ENCODE measurements at regions not wholly inside any gene's neighbourhood (a gene's known extent, or its start where the extent isn't known, plus 50 kb on each side); places are given as distances from the start of the nearest gene placed in this dataset.

DNA sequence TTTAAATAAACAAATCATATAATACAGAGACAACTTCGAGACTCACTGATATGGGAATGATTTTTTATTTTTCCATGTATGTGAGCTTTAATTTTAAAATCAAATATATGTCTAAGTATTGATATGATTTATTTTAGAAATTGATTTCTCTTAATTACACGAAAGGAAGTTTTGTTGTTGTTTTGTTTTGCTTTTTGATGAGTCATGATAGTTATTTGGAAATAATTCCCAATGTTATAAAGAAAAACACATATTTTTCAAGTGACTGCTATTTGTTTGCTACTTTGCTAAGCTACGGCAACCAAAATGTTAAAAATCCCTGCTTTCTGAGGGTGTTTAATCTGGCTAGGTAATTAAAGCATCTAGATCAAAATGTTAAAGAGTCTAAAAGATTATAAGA is 2139.4 kb upstream of the TENM3 start:
- H3K27me3 ChIP-seq = no peaks in the 10 kb centered on the region
- DNase-seq (no peak), ATAC-seq (no peak)
- no peaks in the 10 kb centered on the region for H3K36me3 ChIP-seq
- intact Hi-C loops (cut with DNase I) = no loop called here
- no peak for TF ChIP-seq POLR2A (IDR thresholded peaks at IDR 0.05)
- TF ChIP-seq, protein P1, sequence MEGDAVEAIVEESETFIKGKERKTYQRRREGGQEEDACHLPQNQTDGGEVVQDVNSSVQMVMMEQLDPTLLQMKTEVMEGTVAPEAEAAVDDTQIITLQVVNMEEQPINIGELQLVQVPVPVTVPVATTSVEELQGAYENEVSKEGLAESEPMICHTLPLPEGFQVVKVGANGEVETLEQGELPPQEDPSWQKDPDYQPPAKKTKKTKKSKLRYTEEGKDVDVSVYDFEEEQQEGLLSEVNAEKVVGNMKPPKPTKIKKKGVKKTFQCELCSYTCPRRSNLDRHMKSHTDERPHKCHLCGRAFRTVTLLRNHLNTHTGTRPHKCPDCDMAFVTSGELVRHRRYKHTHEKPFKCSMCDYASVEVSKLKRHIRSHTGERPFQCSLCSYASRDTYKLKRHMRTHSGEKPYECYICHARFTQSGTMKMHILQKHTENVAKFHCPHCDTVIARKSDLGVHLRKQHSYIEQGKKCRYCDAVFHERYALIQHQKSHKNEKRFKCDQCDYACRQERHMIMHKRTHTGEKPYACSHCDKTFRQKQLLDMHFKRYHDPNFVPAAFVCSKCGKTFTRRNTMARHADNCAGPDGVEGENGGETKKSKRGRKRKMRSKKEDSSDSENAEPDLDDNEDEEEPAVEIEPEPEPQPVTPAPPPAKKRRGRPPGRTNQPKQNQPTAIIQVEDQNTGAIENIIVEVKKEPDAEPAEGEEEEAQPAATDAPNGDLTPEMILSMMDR (IDR thresholded peaks at IDR 0.05) = no peak
- no peak overlapping the region for H3K27ac ChIP-seq
- no peak overlapping the region for H3K4me3 ChIP-seq
- no peaks in the 10 kb centered on the region for H3K4me1 ChIP-seq
- H3K9me3 ChIP-seq = no peaks in the 10 kb centered on the region
- WGBS, 4 donors = 75 to 83% (median 77%) methylated on average over 3 of the region's 3 CpGs

DNA sequence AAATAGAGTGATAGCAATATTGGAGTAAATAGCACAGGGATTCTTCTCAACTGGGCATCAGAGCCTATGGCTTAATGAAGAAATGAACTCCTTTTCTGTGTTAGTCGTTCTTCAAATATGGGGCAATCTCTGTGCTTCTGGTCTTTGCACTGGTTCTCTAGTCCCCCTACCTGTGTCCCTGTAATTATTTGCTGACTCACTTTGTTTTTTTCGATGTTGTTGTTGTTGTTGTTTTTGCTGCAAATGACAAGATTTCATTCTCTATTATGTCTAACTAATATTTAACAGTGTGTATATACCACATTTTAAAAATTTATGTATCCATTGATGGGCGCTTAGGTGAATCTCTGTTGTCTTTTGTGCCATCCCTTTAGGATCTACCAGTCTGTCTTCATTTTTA is 2137.8 kb upstream of the TENM3 start:
- Histone ChIP-seq H3K36me3 (no peaks in the 10 kb centered on the region), H3K9me3 (no peaks in the 10 kb centered on the region), H3K27ac (no peak overlapping the region), H3K27me3 (no peaks in the 10 kb centered on the region), H3K4me3 (no peak overlapping the region), H3K4me1 (no peaks in the 10 kb centered on the region)
- DNase-seq = no peak
- TF ChIP-seq, protein P1 (IDR thresholded peaks at IDR 0.05) = no peak
- intact Hi-C loops (cut with DNase I) = no loop called here
- 79 to 90% (median 83%) methylated on average over 3 of the region's 3 CpGs for WGBS, 4 donors
- ATAC-seq = no peak

DNA sequence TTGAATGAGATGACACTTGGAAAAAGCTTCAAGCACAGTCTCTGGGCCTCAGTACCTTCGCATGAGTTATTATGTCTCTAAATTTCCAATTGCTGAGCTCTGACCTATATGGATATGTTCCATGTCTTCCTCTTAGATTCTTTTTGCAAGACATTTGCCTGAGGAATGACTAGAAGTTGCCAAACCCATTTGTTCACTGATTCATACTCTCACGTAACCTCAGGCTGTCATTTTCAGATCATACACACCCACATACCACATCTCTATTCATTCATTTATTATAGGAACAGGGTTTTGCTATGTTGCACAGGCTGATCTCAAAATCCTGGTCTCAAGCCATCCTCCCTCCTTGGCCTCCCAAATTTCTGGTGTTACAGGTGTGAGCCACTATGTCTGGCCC is 2137.1 kb upstream of the TENM3 start:
- DNase-seq = no peak
- no peak overlapping the region for H3K27ac ChIP-seq
- 79 to 88% (median 83%) methylated on average over 2 of the region's 2 CpGs for WGBS, 4 donors
- TF ChIP-seq, protein P1 (IDR thresholded peaks at IDR 0.05) = no peak
- TF ChIP-seq POLR2A (IDR thresholded peaks at IDR 0.05) = no peak
- no peak for ATAC-seq
- intact Hi-C loops (cut with DNase I) = no loop called here
- H3K4me3 ChIP-seq = no peak overlapping the region
- no peaks in the 10 kb centered on the region for H3K4me1 ChIP-seq
- no peaks in the 10 kb centered on the region for H3K27me3 ChIP-seq
- no peaks in the 10 kb centered on the region for H3K36me3 ChIP-seq
- no peaks in the 10 kb centered on the region for H3K9me3 ChIP-seq

DNA sequence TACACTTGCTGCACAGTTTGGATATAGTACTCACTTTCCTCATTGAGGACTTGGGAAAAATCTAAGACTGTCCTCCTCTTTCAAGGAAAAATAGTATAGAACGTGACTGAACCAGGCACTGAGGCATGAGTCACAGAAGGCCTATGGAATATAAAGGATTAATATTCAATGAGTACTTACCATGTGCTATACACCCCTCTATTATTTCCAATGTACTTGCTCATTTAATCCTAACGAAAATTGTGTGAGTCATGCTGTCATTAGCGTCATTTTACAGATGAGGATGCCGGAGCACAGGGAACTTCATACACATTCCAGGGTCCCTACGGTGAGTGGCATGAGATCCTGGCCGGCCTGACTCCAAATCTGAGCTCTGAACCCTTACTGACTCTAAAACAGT is 2136.2 kb upstream of the TENM3 start:
- Histone ChIP-seq H3K4me1 (no peaks in the 10 kb centered on the region), H3K9me3 (no peaks in the 10 kb centered on the region), H3K27me3 (no peaks in the 10 kb centered on the region), H3K36me3 (no peaks in the 10 kb centered on the region), H3K27ac (no peak overlapping the region), H3K4me3 (no peak overlapping the region)
- ATAC-seq (no peak), DNase-seq (no peak)
- TF ChIP-seq, protein P1 (IDR thresholded peaks at IDR 0.05) = no peak
- no peak for TF ChIP-seq POLR2A (IDR thresholded peaks at IDR 0.05)
- 72 to 83% (median 75%) methylated on average over 6 of the region's 6 CpGs for WGBS, 4 donors
- intact Hi-C loops (cut with DNase I) = no loop called here

Data from heart left ventricle (tissue), 16 donors.